ENCODE measurements at regions not wholly inside any gene's neighbourhood (a gene's known extent, or its start where the extent isn't known, plus 50 kb on each side); places are given as distances from the start of the nearest gene placed in this dataset.
"Not testable (repeated sequence)": the region's sequence is repeated elsewhere in the genome, so short reads cannot be mapped to it uniquely, and the experiment has no call there.

- not testable (repeated sequence) for TF ChIP-seq POLR2A (IDR thresholded peaks at IDR 0.05); EP300 (IDR thresholded peaks at IDR 0.05; ENCODE audit: low read depth)
- TF ChIP-seq, protein P1, sequence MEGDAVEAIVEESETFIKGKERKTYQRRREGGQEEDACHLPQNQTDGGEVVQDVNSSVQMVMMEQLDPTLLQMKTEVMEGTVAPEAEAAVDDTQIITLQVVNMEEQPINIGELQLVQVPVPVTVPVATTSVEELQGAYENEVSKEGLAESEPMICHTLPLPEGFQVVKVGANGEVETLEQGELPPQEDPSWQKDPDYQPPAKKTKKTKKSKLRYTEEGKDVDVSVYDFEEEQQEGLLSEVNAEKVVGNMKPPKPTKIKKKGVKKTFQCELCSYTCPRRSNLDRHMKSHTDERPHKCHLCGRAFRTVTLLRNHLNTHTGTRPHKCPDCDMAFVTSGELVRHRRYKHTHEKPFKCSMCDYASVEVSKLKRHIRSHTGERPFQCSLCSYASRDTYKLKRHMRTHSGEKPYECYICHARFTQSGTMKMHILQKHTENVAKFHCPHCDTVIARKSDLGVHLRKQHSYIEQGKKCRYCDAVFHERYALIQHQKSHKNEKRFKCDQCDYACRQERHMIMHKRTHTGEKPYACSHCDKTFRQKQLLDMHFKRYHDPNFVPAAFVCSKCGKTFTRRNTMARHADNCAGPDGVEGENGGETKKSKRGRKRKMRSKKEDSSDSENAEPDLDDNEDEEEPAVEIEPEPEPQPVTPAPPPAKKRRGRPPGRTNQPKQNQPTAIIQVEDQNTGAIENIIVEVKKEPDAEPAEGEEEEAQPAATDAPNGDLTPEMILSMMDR (IDR thresholded peaks at IDR 0.05) = not testable (repeated sequence)
Measured at GRCh38 chr10:21121822-21122221, 224.7 kb upstream of the NEBL start.
